Liver (tissue), 8 donors: ENCODE measurements at regions not wholly inside any gene's neighbourhood (a gene's known extent, or its start where the extent isn't known, plus 50 kb on each side); places are given as distances from the start of the nearest gene placed in this dataset.

ENCODE experiments used
- DNase-seq: peaks from one replicate; pipeline ENCODE4 v3.0.0-alpha.2; 2017; ENCODE audit warnings: low spot score
- H3K27ac ChIP-seq, 2 donors: one replicate each; pipeline ENCODE4 v1.7.0; 2013; ENCODE audit warnings: inconsistent platforms in 2 of 2, low read length in 2 of 2, control low read depth in 1 of 2, low read depth in 1 of 2, mild to moderate bottlenecking in 1 of 2
- H3K27me3 ChIP-seq, 4 donors: one replicate each; pipeline versions ENCODE4 v1.6.1 to v1.7.0; 2013; ENCODE audit warnings: low read length in 3 of 4, inconsistent platforms in 1 of 4, mild to moderate bottlenecking in 1 of 4, moderate library complexity in 1 of 4; ENCODE audit not compliant: control insufficient read depth in 4 of 4, insufficient read depth in 4 of 4
- H3K36me3 ChIP-seq, 4 donors: one replicate each; pipeline versions ENCODE4 v1.6.1 to v1.7.0; 2013; ENCODE audit warnings: low read length in 3 of 4, mild to moderate bottlenecking in 3 of 4, low read depth in 1 of 4, moderate library complexity in 1 of 4; ENCODE audit not compliant: control insufficient read depth in 4 of 4, insufficient read depth in 3 of 4
- H3K4me1 ChIP-seq, 4 donors: one replicate each; pipeline versions ENCODE4 v1.6.1 to v1.7.0; 2013; ENCODE audit warnings: low read length in 3 of 4, mild to moderate bottlenecking in 3 of 4, moderate library complexity in 1 of 4; ENCODE audit not compliant: control insufficient read depth in 4 of 4, insufficient read depth in 4 of 4
- H3K4me3 ChIP-seq, 3 donors: one replicate each; pipeline versions ENCODE4 v1.6.1 to v1.7.0; 2013; ENCODE audit warnings: low read length in 3 of 3, control low read depth in 1 of 3, low read depth in 1 of 3, mild to moderate bottlenecking in 1 of 3
- H3K9ac ChIP-seq, 2 donors: one replicate each; pipeline ENCODE4 v1.7.0; 2013; ENCODE audit warnings: low read length in 2 of 2, mild to moderate bottlenecking in 2 of 2, moderate library complexity in 2 of 2, control low read depth in 1 of 2, low read depth in 1 of 2
- H3K9me3 ChIP-seq, 4 donors: one replicate each; pipeline versions ENCODE4 v1.6.1 to v1.7.0; 2013; ENCODE audit warnings: low read length in 3 of 4; ENCODE audit not compliant: control insufficient read depth in 4 of 4
- EGR1 ChIP-seq, 2 donors: IDR thresholded peaks; 2 replicates each; pipeline ENCODE4 v1.6.1; 2016 to 2018; ENCODE audit warnings: antibody characterized with exemption in 2 of 2, low read depth in 2 of 2
- FOXA1 ChIP-seq: IDR thresholded peaks from 2 replicates; pipeline ENCODE4 v1.6.1; 2016; ENCODE audit warnings: antibody characterized with exemption
- FOXA2 ChIP-seq: IDR thresholded peaks from 2 replicates; pipeline ENCODE4 v1.6.1; 2016; ENCODE audit warnings: antibody characterized with exemption
- GABPA ChIP-seq, 2 donors: IDR thresholded peaks in 1 of 2; conservative IDR thresholded peaks in 1 of 2; 2 replicates each; pipeline ENCODE4 v1.6.1; 2016; ENCODE audit warnings: antibody characterized with exemption in 2 of 2, mild to moderate bottlenecking in 1 of 2, moderate library complexity in 1 of 2
- HNF4A ChIP-seq, 2 donors: conservative IDR thresholded peaks; 2 replicates each; pipeline ENCODE4 v1.6.1; 2016; ENCODE audit warnings: antibody characterized with exemption in 2 of 2, mild to moderate bottlenecking in 2 of 2
- HNF4G ChIP-seq: IDR thresholded peaks from 2 replicates; pipeline ENCODE4 v1.6.1; 2016; ENCODE audit warnings: antibody characterized with exemption
- JUND ChIP-seq, 2 donors: IDR thresholded peaks; 2 replicates each; pipeline ENCODE4 v1.6.1; 2016; ENCODE audit warnings: antibody characterized with exemption in 2 of 2
- NR2F2 ChIP-seq: IDR thresholded peaks from 2 replicates; pipeline ENCODE4 v1.6.1; 2016; ENCODE audit warnings: antibody characterized with exemption
- RAD21 ChIP-seq, 2 donors: IDR thresholded peaks; 2 replicates each; pipeline ENCODE4 v1.6.1; 2016; ENCODE audit warnings: antibody characterized with exemption in 2 of 2, mild to moderate bottlenecking in 2 of 2
- RXRA ChIP-seq, 2 donors: IDR thresholded peaks; 2 replicates each; pipeline ENCODE4 v1.6.1; 2017 to 2018; ENCODE audit warnings: antibody characterized with exemption in 2 of 2, mild to moderate bottlenecking in 1 of 2
- SP1 ChIP-seq: IDR thresholded peaks from 2 replicates; pipeline ENCODE4 v1.6.1; 2018; ENCODE audit warnings: antibody characterized with exemption, mild to moderate bottlenecking
- TAF1 ChIP-seq: conservative IDR thresholded peaks from 2 replicates; pipeline ENCODE4 v1.6.1; 2016; ENCODE audit warnings: antibody characterized with exemption, mild to moderate bottlenecking
- YY1 ChIP-seq: IDR thresholded peaks from 2 replicates; pipeline ENCODE4 v1.6.1; 2016; ENCODE audit warnings: antibody characterized with exemption, mild to moderate bottlenecking
- WGBS: extraction: QIAGEN DNeasy Blood & Tissue Kit; methylation state at CpG from one replicate; pipeline ENCODE4 v1.1.7; 2013; 5-methylcytosine and 5-hydroxymethylcytosine counted together
- TF ChIP-seq, protein P1 (sequence below): IDR thresholded peaks from 2 replicates; pipeline ENCODE4 v1.6.1; 2016; ENCODE audit warnings: antibody characterized with exemption, mild to moderate bottlenecking
- TF ChIP-seq, protein P2 (sequence below): IDR thresholded peaks from 2 replicates; pipeline ENCODE4 v1.6.1; 2016; ENCODE audit warnings: antibody characterized with exemption
- TF ChIP-seq, protein P3 (sequence below): IDR thresholded peaks from 2 replicates; pipeline ENCODE4 v1.6.1; 2016; ENCODE audit warnings: antibody characterized with exemption
- TF ChIP-seq, protein P4 (sequence below): IDR thresholded peaks from 2 replicates; pipeline ENCODE4 v1.6.1; 2016; ENCODE audit warnings: antibody characterized with exemption
- TF ChIP-seq, protein P5 (sequence below): fragments of 150-350 bp; IDR thresholded peaks from 2 replicates; pipeline ENCODE4 v1.5.1; 2017; ENCODE audit warnings: improper control_type of control experiment, low read depth, low read length; ENCODE audit not compliant: missing input control
- donor health status: healthy.
- donor health status: healthy.
- donor health status: healthy.
- donor health status: healthy.
- donor health status: healthy.

DNA sequence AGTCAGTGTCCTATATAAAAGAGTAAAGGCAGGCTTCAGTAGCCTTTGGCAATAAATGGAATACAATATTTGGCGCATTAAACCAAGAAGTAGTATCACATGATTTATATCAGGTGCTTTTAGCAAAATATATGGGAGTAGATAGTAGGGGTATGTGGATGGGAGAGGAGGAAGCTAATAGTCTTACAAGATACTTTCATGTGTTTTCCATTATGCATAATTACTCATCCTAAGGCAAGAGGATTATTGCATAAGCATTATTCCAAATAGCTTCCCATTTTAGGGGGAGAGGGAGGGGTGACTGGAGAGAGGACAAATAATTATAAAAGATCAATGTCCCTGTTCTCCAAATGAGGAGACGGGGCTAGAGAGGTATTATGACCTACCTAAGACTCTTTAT lies 104.3 kb downstream of the DUSP6 start:
- TF ChIP-seq FOXA1 (no peak), JUND (IDR thresholded peaks at IDR 0.05) (no peak)
- peaks cover 0 to 2% (median 0%) of the 10 kb centered on the region in 4 donors for H3K4me1 ChIP-seq
- WGBS = 92% methylated on average over 2 of the region's 2 CpGs

DNA sequence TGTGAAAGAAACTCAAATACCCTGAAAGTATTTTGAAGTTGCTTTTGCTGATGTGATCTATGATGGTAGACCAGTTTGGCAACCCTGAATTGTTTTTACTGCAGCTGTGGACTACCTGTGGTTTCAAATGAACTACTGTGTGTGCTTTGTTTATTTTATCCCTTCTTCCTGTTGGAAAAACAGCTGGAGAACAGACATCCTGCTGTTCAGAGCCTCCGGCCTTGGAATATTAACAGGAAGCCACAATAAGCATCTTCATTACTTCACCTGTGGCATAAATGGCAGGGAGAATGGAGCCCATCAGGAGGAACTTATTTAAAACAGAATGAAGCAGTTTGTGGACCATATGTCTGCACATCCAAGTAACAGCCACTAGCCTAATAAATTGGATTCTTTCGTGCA lies 104.8 kb downstream of the DUSP6 start:
- no peak for TF ChIP-seq EGR1 (IDR thresholded peaks at IDR 0.05; ENCODE audit: low read depth in 2 of 2)
- no peak for TF ChIP-seq FOXA1
- TF ChIP-seq, protein P1, sequence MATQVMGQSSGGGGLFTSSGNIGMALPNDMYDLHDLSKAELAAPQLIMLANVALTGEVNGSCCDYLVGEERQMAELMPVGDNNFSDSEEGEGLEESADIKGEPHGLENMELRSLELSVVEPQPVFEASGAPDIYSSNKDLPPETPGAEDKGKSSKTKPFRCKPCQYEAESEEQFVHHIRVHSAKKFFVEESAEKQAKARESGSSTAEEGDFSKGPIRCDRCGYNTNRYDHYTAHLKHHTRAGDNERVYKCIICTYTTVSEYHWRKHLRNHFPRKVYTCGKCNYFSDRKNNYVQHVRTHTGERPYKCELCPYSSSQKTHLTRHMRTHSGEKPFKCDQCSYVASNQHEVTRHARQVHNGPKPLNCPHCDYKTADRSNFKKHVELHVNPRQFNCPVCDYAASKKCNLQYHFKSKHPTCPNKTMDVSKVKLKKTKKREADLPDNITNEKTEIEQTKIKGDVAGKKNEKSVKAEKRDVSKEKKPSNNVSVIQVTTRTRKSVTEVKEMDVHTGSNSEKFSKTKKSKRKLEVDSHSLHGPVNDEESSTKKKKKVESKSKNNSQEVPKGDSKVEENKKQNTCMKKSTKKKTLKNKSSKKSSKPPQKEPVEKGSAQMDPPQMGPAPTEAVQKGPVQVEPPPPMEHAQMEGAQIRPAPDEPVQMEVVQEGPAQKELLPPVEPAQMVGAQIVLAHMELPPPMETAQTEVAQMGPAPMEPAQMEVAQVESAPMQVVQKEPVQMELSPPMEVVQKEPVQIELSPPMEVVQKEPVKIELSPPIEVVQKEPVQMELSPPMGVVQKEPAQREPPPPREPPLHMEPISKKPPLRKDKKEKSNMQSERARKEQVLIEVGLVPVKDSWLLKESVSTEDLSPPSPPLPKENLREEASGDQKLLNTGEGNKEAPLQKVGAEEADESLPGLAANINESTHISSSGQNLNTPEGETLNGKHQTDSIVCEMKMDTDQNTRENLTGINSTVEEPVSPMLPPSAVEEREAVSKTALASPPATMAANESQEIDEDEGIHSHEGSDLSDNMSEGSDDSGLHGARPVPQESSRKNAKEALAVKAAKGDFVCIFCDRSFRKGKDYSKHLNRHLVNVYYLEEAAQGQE = no peak
- TF ChIP-seq, protein P2, sequence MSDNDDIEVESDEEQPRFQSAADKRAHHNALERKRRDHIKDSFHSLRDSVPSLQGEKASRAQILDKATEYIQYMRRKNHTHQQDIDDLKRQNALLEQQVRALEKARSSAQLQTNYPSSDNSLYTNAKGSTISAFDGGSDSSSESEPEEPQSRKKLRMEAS = no peak
- TF ChIP-seq, protein P3, sequence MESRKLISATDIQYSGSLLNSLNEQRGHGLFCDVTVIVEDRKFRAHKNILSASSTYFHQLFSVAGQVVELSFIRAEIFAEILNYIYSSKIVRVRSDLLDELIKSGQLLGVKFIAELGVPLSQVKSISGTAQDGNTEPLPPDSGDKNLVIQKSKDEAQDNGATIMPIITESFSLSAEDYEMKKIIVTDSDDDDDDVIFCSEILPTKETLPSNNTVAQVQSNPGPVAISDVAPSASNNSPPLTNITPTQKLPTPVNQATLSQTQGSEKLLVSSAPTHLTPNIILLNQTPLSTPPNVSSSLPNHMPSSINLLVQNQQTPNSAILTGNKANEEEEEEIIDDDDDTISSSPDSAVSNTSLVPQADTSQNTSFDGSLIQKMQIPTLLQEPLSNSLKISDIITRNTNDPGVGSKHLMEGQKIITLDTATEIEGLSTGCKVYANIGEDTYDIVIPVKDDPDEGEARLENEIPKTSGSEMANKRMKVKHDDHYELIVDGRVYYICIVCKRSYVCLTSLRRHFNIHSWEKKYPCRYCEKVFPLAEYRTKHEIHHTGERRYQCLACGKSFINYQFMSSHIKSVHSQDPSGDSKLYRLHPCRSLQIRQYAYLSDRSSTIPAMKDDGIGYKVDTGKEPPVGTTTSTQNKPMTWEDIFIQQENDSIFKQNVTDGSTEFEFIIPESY = no peak
- no peak for TF ChIP-seq TAF1
- TF ChIP-seq HNF4G = no peak
- no peak for TF ChIP-seq SP1
- TF ChIP-seq JUND (IDR thresholded peaks at IDR 0.05) = no peak
- TF ChIP-seq, protein P4, sequence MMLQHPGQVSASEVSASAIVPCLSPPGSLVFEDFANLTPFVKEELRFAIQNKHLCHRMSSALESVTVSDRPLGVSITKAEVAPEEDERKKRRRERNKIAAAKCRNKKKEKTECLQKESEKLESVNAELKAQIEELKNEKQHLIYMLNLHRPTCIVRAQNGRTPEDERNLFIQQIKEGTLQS = no peak
- TF ChIP-seq RXRA (IDR thresholded peaks at IDR 0.05) = no peak
- TF ChIP-seq RAD21 (IDR thresholded peaks at IDR 0.05) = no peak
- no peak for TF ChIP-seq HNF4A (conservative IDR thresholded peaks at IDR 0.05)
- TF ChIP-seq, protein P5, sequence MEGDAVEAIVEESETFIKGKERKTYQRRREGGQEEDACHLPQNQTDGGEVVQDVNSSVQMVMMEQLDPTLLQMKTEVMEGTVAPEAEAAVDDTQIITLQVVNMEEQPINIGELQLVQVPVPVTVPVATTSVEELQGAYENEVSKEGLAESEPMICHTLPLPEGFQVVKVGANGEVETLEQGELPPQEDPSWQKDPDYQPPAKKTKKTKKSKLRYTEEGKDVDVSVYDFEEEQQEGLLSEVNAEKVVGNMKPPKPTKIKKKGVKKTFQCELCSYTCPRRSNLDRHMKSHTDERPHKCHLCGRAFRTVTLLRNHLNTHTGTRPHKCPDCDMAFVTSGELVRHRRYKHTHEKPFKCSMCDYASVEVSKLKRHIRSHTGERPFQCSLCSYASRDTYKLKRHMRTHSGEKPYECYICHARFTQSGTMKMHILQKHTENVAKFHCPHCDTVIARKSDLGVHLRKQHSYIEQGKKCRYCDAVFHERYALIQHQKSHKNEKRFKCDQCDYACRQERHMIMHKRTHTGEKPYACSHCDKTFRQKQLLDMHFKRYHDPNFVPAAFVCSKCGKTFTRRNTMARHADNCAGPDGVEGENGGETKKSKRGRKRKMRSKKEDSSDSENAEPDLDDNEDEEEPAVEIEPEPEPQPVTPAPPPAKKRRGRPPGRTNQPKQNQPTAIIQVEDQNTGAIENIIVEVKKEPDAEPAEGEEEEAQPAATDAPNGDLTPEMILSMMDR = no peak
- TF ChIP-seq GABPA (IDR thresholded peaks at IDR 0.05 in 1 of 2, conservative IDR thresholded peaks at IDR 0.05 in 1 of 2) = no peak
- no peak for TF ChIP-seq NR2F2
- no peak for TF ChIP-seq YY1
- no peak for TF ChIP-seq FOXA2
- Histone ChIP-seq H3K27me3 (no peaks in the 10 kb centered on the region), H3K27ac (no peak overlapping the region), H3K9me3 (no peaks in the 10 kb centered on the region), H3K4me1 (peaks cover 0 to 2% (median 0%) of the 10 kb centered on the region in 4 donors), H3K4me3 (no peak overlapping the region), H3K36me3 (no peaks in the 10 kb centered on the region), H3K9ac (no peak overlapping the region)
- WGBS = 81% methylated on average over 2 of the region's 2 CpGs
- DNase-seq = no peak

More for the DNA sequence above, 104.3 kb downstream of the DUSP6 start:
- H3K9me3 ChIP-seq = no peaks in the 10 kb centered on the region
- no peaks in the 10 kb centered on the region for H3K27me3 ChIP-seq
- no peak overlapping the region for H3K27ac ChIP-seq
- no peaks in the 10 kb centered on the region for H3K36me3 ChIP-seq
- no peak overlapping the region for H3K4me3 ChIP-seq
- DNase-seq = no peak
- no peak overlapping the region for H3K9ac ChIP-seq
